Upper lobe of left lung (tissue), 6 donors: ENCODE measurements at regions not wholly inside any gene's neighbourhood (a gene's known extent, or its start where the extent isn't known, plus 50 kb on each side); places are given as distances from the start of the nearest gene placed in this dataset.

Experiments
- ATAC-seq, 2 donors: fragments of 200-7000 bp; cut with Tn5 transposase; one replicate each; pipeline ENCODE4 v1.9.1; 2022; ENCODE audit warnings: mild to moderate bottlenecking in 2 of 2, moderate library complexity in 2 of 2; ENCODE audit not compliant: low FRiP score in 2 of 2
- DNase-seq, 2 donors: peaks; one replicate each; pipeline ENCODE4 v3.0.0-alpha.2; 2019 to 2020
- H3K27ac ChIP-seq, 4 donors: fragments of 200-600 bp; sonication (generic); one replicate each; pipeline ENCODE4 v1.5.1; 2016 to 2019
- H3K27me3 ChIP-seq, 4 donors: fragments of 200-600 bp; sonication (generic); one replicate each; pipeline ENCODE4 v1.5.1; 2017 to 2019
- H3K36me3 ChIP-seq, 4 donors: fragments of 200-600 bp; sonication (generic); one replicate each; pipeline ENCODE4 v1.5.1; 2016 to 2019
- H3K4me1 ChIP-seq, 4 donors: fragments of 200-600 bp; sonication (generic); one replicate each; pipeline ENCODE4 v1.5.1; 2018 to 2019
- H3K4me3 ChIP-seq, 4 donors: fragments of 200-600 bp; sonication (generic); one replicate each; pipeline ENCODE4 v1.5.1; 2017 to 2019; ENCODE audit warnings: mild to moderate bottlenecking in 2 of 4, moderate library complexity in 1 of 4
- H3K9me3 ChIP-seq, 4 donors: fragments of 200-600 bp; sonication (generic); one replicate each; pipeline ENCODE4 v1.5.1; 2018 to 2019
- EP300 ChIP-seq, 4 donors: sonication (generic); formaldehyde crosslinking; IDR thresholded peaks; one replicate each; pipeline ENCODE4 v1.5.1; 2017; ENCODE audit warnings: antibody characterized with exemption in 4 of 4, control low read depth in 2 of 4
- POLR2A ChIP-seq, 4 donors: fragments of 450-650 bp; IDR thresholded peaks; one replicate each; pipeline ENCODE4 v1.5.1; 2016 to 2017; ENCODE audit warnings: antibody characterized with exemption in 4 of 4, mild to moderate bottlenecking in 2 of 4
- POLR2AphosphoS5 ChIP-seq, 2 donors: sonication (generic); formaldehyde crosslinking; IDR thresholded peaks; one replicate each; pipeline ENCODE4 v1.5.1; 2017; ENCODE audit warnings: antibody characterized with exemption in 2 of 2
- WGBS, 2 donors: methylation state at CpG; one replicate each; pipeline ENCODE4 v1.1.5; 2017 to 2018; 5-methylcytosine and 5-hydroxymethylcytosine counted together
- TF ChIP-seq, protein P1 (sequence below), 6 experiments: fragments of 450-650 bp in 4 of 6; fragments of 200-600 bp in 2 of 6; sonication (generic) in 2 of 6; IDR thresholded peaks; one replicate each; pipeline ENCODE4 v1.5.1; 2016 to 2019; ENCODE audit warnings: antibody characterized with exemption in 6 of 6
- donor health status: DM: no; HTN: no; CAD: no; lungs with moderate emphysema.
- donor health status: DM: no; HTN: yes; CAD: no; lungs with severe emphysema.

GRCh38 chr12:34286934-34287333 lies 264.6 kb downstream of the ALG10 start:
- Histone ChIP-seq H3K36me3 (no peaks in the 10 kb centered on the region), H3K27me3 (no peaks in the 10 kb centered on the region), H3K4me1 (no peaks in the 10 kb centered on the region), H3K4me3 (no peak overlapping the region), H3K27ac (no peak overlapping the region), H3K9me3 (peaks cover 10 to 75% (median 21%) of the 10 kb centered on the region in 4 donors)
- 73 to 80% methylated on average over 6 of the region's 6 CpGs for WGBS, 2 donors
- no peak for ATAC-seq
- TF ChIP-seq, protein P1, sequence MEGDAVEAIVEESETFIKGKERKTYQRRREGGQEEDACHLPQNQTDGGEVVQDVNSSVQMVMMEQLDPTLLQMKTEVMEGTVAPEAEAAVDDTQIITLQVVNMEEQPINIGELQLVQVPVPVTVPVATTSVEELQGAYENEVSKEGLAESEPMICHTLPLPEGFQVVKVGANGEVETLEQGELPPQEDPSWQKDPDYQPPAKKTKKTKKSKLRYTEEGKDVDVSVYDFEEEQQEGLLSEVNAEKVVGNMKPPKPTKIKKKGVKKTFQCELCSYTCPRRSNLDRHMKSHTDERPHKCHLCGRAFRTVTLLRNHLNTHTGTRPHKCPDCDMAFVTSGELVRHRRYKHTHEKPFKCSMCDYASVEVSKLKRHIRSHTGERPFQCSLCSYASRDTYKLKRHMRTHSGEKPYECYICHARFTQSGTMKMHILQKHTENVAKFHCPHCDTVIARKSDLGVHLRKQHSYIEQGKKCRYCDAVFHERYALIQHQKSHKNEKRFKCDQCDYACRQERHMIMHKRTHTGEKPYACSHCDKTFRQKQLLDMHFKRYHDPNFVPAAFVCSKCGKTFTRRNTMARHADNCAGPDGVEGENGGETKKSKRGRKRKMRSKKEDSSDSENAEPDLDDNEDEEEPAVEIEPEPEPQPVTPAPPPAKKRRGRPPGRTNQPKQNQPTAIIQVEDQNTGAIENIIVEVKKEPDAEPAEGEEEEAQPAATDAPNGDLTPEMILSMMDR (IDR thresholded peaks at IDR 0.05), result no peak
- TF ChIP-seq EP300 (IDR thresholded peaks at IDR 0.05) (no peak), POLR2AphosphoS5 (IDR thresholded peaks at IDR 0.05) (no peak), POLR2A (IDR thresholded peaks at IDR 0.05) (no peak)
- no peak for DNase-seq

- Histone ChIP-seq H3K9me3 (peaks cover 10 to 77% (median 21%) of the 10 kb centered on the region in 4 donors), H3K36me3 (no peaks in the 10 kb centered on the region), H3K4me3 (no peak overlapping the region), H3K4me1 (no peaks in the 10 kb centered on the region), H3K27me3 (no peaks in the 10 kb centered on the region), H3K27ac (no peak overlapping the region)
- DNase-seq (no peak), ATAC-seq (no peak)
- WGBS, 2 donors, result 55 to 57% methylated on average over 9 of the region's 9 CpGs
- TF ChIP-seq, protein P1 (IDR thresholded peaks at IDR 0.05), result no peak
- no peak for TF ChIP-seq POLR2AphosphoS5 (IDR thresholded peaks at IDR 0.05)
- no peak for TF ChIP-seq POLR2A (IDR thresholded peaks at IDR 0.05)
- no peak for TF ChIP-seq EP300 (IDR thresholded peaks at IDR 0.05)
Measured at GRCh38 chr12:34287437-34287836, 265.1 kb downstream of the ALG10 start.

DNA sequence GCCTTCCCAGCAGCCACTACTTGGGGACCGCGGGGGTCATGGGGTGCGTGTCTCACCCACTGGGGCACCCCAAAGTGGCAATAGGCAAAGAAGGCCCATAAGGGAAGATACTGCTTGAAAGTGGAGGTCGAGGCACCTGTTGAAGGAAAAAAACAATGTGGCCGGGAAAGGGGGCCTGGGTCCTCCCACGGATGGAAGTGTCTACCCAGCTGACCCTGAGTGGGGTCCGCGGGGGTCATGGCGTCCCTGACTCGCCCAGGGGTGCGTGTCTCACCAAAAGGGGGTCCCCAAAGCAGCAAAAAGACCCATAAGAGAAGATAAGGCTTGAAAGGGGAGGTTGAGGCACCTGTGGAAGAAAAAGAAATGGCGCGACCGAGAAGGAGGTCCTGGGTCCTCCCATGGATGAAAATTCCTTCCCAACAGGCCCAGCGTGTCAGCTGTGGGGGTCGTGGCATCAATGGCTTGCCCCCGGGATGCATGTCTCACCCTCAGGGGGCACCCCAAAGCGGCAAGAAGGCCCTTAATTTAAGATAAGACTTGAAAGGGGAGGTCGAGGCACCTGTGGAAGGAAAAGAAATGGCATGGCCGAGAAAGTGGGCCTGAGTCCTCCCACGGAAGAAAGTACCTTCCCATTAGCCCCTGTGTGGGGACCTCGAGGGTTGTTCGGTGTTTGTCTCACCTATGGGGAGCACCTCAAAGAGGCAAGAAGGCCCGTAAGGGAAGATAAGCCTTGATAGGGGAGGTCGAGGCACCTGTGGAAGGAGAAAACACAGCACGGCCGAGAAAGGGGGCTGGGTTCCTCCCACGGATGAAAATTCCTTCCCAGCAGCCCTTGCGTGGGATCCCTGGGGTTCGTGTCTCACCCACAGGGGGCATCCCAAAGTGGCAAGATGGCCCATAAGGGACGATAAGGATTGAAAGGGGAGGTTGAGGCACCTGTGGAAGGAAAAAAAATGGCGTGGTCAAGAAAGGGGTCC lies 266.0 kb downstream of the ALG10 start:
- peaks cover 10 to 82% (median 21%) of the 10 kb centered on the region in 4 donors for H3K9me3 ChIP-seq
- 71 to 77% methylated on average over 32 of the region's 32 CpGs for WGBS, 2 donors
- no peak overlapping the region for H3K27ac ChIP-seq
- DNase-seq (peak; percentile 8 to 55), ATAC-seq (no peak)
- no peaks in the 10 kb centered on the region for H3K27me3 ChIP-seq
- H3K4me3 ChIP-seq, result no peak overlapping the region
- no peaks in the 10 kb centered on the region for H3K36me3 ChIP-seq
- TF ChIP-seq POLR2A (IDR thresholded peaks at IDR 0.05) (no peak), POLR2AphosphoS5 (IDR thresholded peaks at IDR 0.05) (no peak), EP300 (IDR thresholded peaks at IDR 0.05) (no peak)
- TF ChIP-seq, protein P1 (IDR thresholded peaks at IDR 0.05), result no peak
- no peaks in the 10 kb centered on the region for H3K4me1 ChIP-seq

GRCh38 chr12:34288963-34289345 lies 266.7 kb downstream of the ALG10 start:
- no peaks in the 10 kb centered on the region for H3K36me3 ChIP-seq
- H3K4me1 ChIP-seq, result no peaks in the 10 kb centered on the region
- TF ChIP-seq EP300 (IDR thresholded peaks at IDR 0.05) (no peak), POLR2A (IDR thresholded peaks at IDR 0.05) (no peak), POLR2AphosphoS5 (IDR thresholded peaks at IDR 0.05) (no peak)
- TF ChIP-seq, protein P1 (IDR thresholded peaks at IDR 0.05), result no peak
- H3K9me3 ChIP-seq, result peaks cover 10 to 85% (median 21%) of the 10 kb centered on the region in 4 donors
- H3K4me3 ChIP-seq, result no peak overlapping the region
- no peak overlapping the region for H3K27ac ChIP-seq
- WGBS, 2 donors, result 77% methylated on average over 12 of the region's 12 CpGs
- DNase-seq (no peak), ATAC-seq (no peak)
- no peaks in the 10 kb centered on the region for H3K27me3 ChIP-seq
